ENCODE measurements at regions not wholly inside any gene's neighbourhood (a gene's known extent, or its start where the extent isn't known, plus 50 kb on each side); places are given as distances from the start of the nearest gene placed in this dataset.

DNA sequence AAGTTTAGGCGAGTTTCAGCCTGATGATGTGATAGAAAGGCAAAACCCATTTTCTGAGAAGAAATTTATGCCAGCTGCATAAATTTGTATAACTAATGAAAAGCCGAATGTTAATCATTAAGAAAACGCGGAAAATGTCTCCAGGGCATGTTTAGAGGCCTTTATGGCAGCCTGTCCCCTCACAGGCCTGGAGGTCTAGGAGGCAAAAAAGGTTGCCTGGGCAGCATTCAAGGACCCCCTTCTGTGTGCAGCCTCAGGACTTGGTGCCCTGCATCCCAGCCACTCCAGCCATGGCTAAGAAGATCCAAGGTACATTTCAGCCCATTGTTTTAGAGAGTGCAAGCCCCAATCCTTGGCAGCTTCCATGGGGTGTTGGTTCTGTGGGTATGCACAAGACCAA lies 614.2 kb downstream of the SLITRK5 start:
- TF ChIP-seq CTCF (IDR thresholded peaks at IDR 0.05; ENCODE audit: insufficient read depth, low read length) (no peak), GABPA (IDR thresholded peaks at IDR 0.05; ENCODE audit: low read depth) (no peak)
